ENCODE measurements at regions not wholly inside any gene's neighbourhood (a gene's known extent, or its start where the extent isn't known, plus 50 kb on each side); places are given as distances from the start of the nearest gene placed in this dataset.
A peak's percentile ranks its signal among the peaks of the same experiment; 100 is the strongest.

DNA sequence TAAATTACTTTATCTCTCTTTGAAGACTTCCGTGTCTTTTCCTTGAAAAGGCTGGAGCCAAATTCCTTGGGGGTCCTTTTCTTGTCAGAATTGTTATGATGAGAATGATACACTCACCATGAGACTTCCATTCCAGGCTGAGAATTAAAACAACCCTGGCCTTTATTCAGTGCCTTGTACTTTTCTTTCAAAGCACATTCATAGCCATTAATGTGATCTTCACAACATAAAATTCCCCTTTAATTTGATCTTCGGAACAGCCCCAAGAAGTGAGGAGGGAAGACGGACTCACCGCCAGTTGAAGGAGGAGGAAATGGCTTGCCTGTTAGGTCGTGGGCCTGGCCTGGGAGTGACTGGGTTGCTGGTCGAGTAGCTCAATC, 127.3 kb downstream of the DDX1 start:
- no peak for DNase-seq (ENCODE audit: low read depth, low spot score)

- DNase-seq (ENCODE audit: low read depth, low spot score): no peak
Observed at GRCh38 chr2:15719566-15720313, 128.1 kb downstream of the DDX1 start.

GRCh38 chr2:15720561-15721307, 129.1 kb downstream of the DDX1 start:
- no peak for DNase-seq (ENCODE audit: low read depth, low spot score)

DNA sequence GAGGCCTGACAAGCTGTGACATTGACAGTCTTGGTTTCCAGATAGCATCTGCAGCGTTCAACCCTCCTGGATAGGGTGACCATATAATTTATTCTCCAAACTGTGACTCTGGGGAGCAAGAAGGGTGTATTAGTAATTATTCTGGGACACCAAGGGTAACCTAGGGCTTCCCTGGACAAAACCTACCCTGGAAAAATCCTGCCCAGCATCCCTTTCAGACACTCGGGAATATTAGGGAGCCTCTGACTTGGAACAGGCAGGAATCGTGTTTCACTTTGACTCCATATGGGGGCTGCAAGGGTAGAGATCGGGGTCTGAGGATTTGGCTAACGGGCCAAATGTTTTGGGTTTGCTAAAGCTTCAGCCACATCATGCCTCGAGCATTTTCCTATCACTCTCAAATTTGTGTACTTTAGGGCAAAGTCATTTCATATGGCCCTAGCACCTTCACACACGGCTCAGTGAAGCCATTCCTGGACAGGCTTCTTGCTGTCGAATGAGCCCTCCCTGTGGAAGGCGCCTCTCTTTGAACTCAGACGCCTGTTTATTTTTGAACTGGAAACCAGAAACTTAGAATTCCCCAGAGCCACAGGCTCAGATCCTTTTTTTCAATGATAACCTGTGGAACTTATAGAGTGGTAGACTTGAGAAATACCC, 129.9 kb downstream of the DDX1 start:
- DNase-seq (ENCODE audit: low read depth, low spot score): no peak

- no peak for DNase-seq (ENCODE audit: low read depth, low spot score)
Observed at GRCh38 chr2:15722980-15723379, 131.3 kb downstream of the DDX1 start.

DNA sequence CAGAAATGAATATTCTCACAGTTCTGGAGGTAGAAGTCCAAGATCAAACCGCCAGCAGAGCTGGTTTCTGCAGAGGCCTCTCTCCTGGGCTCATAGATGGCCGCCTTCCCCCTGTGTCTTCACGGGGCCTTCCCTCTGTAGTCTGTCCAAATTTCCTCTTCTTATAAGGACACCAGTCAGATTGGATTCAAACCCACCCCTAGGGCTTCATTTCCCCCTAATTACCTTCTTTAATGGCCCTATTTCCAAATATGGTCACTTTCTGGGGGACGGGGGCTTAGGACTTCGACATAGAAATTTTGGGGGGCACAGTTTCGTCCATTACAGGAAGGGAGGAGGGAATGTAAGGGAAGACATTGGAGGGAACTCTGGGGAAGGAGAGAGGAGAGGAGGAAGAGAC, 132.6 kb downstream of the DDX1 start:
- no peak for DNase-seq (ENCODE audit: low read depth, low spot score)

DNA sequence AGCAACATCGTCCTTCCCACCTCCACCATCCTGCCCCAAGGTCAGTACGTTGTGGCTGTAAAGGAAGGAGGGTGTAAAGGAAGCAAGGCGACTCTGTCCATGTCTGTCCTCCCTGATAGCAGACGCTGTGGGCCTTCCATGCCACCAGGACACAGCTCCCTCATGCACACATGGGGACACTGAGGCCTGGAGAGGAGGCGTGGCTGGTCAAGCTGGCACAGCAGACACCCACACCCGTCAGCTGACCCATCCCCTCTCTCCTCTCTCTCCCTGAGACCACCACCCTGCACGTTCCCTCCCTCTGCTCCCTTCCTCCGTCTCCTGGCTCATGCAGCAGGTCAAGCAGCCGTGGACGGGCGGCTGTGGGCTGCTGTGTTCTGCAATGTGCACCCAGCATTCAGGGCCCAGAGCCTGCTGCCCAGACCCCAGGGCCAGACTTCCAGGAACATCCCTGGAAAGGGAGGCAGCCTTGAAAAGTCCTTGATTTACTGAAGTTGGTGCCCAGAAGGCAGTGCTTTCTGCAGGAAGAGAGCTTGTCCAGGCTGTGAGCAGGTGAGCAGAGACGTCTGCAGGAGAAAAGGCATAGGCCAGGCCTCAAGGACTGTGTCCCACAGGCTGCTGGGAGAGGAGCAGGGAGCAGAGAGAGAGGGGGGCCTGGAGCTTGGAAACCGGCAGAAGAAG, 133.6 kb downstream of the DDX1 start:
- DNase-seq (ENCODE audit: low read depth, low spot score): no peak

GRCh38 chr2:15725782-15726112, 134.1 kb downstream of the DDX1 start:
- DNase-seq (ENCODE audit: low read depth, low spot score): no peak

GRCh38 chr2:15726321-15727057, 134.8 kb downstream of the DDX1 start:
- DNase-seq (ENCODE audit: low read depth, low spot score): no peak

DNA sequence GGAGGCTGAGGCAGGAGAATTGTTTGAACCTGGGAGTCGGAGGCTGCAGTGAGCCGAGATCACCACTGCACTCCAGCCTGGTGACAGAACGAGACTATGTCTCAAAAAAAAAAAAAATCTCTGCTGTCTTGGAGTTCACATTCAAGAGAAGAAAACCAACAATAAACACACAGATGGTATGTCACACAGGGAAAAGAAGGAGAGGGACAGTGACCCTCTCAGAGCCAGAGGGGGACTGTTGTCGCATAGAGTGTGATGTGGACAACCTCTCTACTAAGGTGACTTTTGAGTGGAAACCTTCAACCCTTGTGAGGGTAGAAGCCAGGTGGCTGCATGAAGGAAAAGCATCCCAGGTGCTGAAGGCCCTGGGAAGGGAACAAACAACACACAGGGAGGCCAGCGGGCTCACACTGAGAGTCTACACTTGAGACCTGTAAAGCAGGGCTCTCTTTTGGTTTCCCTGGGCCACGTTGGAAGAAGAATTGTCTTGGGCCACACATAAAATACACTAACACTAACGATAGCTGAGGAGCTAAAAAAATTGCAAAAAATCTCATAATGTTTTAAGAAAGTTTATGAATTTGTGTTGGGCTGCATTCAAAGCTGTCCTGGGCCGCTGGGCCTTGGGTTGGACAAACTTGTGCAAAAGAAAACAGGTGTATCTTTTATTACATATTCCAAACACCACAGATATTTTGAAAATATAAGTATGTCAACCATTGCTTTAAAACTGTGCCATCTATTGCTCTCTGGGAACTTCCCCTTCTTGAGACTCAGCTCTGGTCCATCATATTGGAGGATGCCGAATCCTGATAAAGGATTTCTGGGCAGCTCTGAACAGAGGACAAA, 136.0 kb downstream of the DDX1 start:
- no peak for DNase-seq (ENCODE audit: low read depth, low spot score)

GRCh38 chr2:15728245-15728938, 136.7 kb downstream of the DDX1 start:
- DNase-seq (ENCODE audit: low read depth, low spot score): no peak

DNA sequence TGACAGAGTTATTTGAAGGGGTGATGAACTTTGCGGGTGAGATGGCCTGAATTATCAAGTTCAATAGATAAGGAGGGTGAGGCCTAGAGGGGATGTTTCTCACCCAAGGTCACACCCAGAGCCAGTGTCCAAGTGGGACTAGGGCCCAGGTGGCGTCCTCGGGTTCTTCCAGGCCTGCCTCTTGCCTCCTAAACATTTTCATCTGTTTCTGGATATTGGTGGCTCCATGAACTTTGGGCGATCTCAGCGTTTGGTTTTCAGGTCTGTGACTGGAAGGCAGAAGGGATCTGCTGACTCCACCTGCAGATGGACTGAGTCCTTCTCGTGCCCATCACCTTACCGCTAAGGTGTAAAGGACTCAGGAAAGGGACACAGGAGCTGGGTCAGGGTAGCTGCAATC, 137.3 kb downstream of the DDX1 start:
- no peak for DNase-seq (ENCODE audit: low read depth, low spot score)

DNA sequence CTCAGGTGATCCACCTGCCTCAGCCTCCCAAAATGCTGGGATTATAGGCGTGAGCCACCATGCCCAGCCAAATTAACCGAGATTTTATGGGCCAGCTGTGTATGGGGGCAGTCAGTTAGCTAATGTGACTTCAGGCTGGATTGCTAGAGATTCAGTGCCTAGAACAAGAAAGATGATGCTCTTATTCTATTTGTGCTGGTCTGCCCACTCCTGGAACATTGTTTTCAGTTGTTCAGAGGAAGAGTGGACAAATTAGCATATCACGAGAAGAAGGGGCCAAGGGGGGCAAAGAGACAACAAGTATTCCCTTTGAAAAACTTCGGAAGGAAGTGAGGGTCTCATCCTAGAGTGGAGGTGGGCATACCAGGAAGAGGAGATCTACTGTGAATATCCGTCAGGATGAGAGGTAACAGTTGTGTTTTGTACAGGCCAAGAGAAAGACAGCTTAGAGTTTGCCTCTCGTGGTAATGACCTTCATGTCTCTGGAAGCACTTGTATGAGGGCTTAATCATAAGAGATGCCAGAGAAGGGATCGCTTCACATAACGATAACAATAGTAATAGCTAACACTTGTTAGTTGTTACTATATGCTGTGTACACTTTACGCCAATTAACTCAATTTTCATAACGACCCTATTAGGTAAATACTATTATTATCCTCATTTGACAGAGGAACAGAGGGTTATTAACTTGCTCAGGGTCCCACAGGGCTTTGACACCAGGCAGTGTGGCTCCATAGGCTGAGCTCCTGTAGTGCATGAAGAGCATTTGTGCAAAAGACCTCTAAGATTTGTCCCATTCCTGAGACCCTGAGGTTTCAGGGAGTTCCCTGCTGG, 138.3 kb downstream of the DDX1 start:
- no peak for DNase-seq (ENCODE audit: low read depth, low spot score)

GRCh38 chr2:15730545-15731212, 139.0 kb downstream of the DDX1 start:
- DNase-seq (ENCODE audit: low read depth, low spot score): peak; percentile 96

DNA sequence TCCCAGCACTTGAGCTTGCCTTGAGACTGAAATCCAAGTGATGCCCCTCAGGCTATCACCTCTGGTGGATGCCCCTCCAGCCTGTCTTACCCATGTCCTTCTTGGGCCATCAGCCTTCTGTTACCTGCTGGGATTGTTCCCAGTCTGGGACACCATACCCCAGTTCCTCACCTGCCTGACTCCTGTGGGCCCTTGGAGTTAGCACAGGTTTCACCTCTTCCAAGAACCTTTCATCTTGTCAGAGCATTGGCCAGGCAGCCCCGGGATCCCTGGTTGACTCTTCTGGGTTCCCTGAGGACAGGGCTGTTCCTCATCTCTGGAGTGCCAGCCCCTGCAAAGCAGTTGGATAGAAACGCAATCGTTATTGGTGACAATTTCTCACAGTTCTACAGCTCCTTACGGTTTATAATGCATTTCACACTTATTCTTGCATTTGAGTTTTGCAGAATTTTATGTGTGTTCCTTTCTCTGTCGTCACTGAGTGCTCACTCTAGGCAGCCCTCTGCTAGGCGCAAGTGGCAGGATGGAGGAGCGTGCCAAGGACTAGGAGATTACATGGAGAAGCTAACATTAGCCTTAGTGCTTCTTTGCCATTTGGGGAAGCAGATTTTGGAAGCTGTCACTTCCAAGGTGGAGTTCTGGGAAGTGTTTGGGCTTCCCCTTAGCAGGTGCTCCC, 139.7 kb downstream of the DDX1 start:
- DNase-seq (ENCODE audit: low read depth, low spot score): no peak

DNA sequence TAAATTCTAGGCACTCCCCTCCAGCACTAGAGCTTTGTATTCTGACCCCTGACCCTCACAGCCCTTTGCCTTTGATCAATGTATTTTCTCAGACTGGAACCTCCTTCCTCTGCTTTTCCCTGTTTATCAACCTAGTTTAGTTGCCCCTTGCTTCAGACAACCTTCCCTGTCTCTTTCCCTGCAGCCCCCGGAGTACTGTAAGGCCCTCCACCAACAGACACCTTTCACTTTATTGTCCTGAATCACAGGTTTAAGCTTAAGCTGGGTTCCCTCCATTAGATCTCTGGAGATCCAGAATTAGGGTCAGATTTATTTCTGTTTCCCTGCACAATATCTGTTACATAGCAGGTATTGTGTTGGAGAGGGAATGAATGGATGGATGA, 140.2 kb downstream of the DDX1 start:
- DNase-seq (ENCODE audit: low read depth, low spot score): no peak

GRCh38 chr2:15732341-15733077, 140.8 kb downstream of the DDX1 start:
- no peak for DNase-seq (ENCODE audit: low read depth, low spot score)
